OCI-LY3 (cell line): ENCODE measurements at regions not wholly inside any gene's neighbourhood (a gene's known extent, or its start where the extent isn't known, plus 50 kb on each side); places are given as distances from the start of the nearest gene placed in this dataset.

Experiments
- H2AFZ ChIP-seq: fragments of 200-600, 300-600 bp; shearing (Covaris generic); 2 replicates; pipeline ENCODE4 v1.6.0; 2014; ENCODE audit warnings: antibody characterized with exemption, low read depth, low read length
- H3K27ac ChIP-seq: fragments of 200-600, 300-600 bp; sonication (generic); 2 replicates; pipeline ENCODE4 v1.5.1; 2014; ENCODE audit warnings: mild to moderate bottlenecking, low read length, moderate library complexity, mixed read lengths
- H3K27me3 ChIP-seq: fragments of 200-600, 300-600 bp; sonication (generic); 2 replicates; pipeline ENCODE4 v1.6.1; 2014; ENCODE audit warnings: low read depth, low read length, mixed read lengths
- H3K36me3 ChIP-seq: fragments of 200-600, 300-600 bp; sonication (generic); replicated peaks from 2 replicates; pipeline ENCODE3; 2014; ENCODE audit warnings: low read depth, low read length, mixed read lengths
- H3K4me1 ChIP-seq: fragments of 300-600, 200-600 bp; sonication (generic); 2 replicates; pipeline ENCODE4 v1.6.1; 2014; ENCODE audit warnings: low read length, mixed read lengths
- H3K4me2 ChIP-seq: fragments of 200-600, 300-600 bp; sonication (generic); 2 replicates; pipeline ENCODE4 v1.6.1; 2014; ENCODE audit warnings: low read length, mixed read lengths
- H3K4me3 ChIP-seq: fragments of 300-600, 200-600 bp; sonication (generic); 2 replicates; pipeline ENCODE4 v1.5.1; 2014; ENCODE audit warnings: antibody characterized with exemption, mild to moderate bottlenecking, low read length, moderate library complexity
- H3K79me2 ChIP-seq: fragments of 300-600, 200-600 bp; shearing (Covaris generic); 2 replicates; pipeline ENCODE4 v1.6.1; 2014; ENCODE audit warnings: mild to moderate bottlenecking, low read length, mixed read lengths
- H3K9ac ChIP-seq: fragments of 300-600, 200-600 bp; shearing (Covaris generic); 2 replicates; pipeline ENCODE4 v1.6.0; 2014; ENCODE audit warnings: mild to moderate bottlenecking, low read length, moderate library complexity
- H3K9me3 ChIP-seq: fragments of 200-600, 300-600 bp; shearing (Covaris generic); 2 replicates; pipeline ENCODE4 v1.6.1; 2014; ENCODE audit warnings: low read length, mixed read lengths; ENCODE audit not compliant: insufficient read depth
- H4K20me1 ChIP-seq: fragments of 200-600, 300-600 bp; sonication (generic); 2 replicates; pipeline ENCODE4 v1.6.1; 2016; ENCODE audit warnings: low read length, mixed read lengths; ENCODE audit not compliant: insufficient read depth
- EZH2phosphoT487 ChIP-seq: fragments of 200-600 bp; shearing (Covaris generic); IDR thresholded peaks from 2 replicates; pipeline ENCODE4 v1.6.1; 2018; ENCODE audit warnings: antibody characterized with exemption, mixed run types, low read depth
- TF ChIP-seq, protein P1 (sequence below): fragments of 200-600, 300-600 bp; sonication (generic); IDR thresholded peaks from 2 replicates; pipeline ENCODE4 v1.5.1; 2014; ENCODE audit warnings: antibody characterized with exemption, low read length, low read depth

DNA sequence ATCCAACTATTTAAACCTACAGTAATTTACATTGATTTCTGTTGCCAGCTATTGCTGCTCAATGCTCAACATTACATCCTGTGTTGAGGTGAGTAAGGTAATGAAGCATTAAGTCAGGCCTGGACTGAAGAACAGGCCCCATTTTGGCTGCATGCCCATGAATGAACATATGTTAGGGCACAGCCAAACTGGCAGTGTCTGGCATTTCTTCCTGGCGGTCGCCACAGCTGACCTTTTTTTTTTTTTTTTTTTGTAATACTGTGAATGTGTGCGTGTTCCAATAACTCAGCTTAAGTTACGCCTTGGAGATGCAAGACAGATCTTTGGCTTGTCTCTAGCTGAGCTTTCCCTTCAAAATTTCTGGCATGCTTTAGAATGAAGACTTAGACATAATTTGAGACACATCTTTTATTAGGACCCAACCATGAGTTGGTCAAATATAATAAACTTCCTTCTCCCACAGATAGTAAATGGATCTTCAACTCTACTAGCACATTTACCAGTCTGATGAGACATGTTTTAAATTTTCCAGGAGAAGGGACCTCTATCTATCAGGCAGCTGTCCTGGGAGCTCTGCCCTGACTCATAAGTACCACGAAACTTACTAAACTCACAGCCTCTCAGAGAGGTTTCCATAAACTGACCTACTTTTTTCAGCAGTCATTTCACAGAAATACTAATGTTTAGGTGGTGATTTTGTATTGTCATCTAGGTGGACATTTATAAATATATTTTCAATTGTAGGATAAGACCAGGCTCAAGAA, 341.1 kb upstream of the RUNX1 start:
- no peaks in the 10 kb centered on the region; the same call in 1 of the 2 replicates for H3K4me1 ChIP-seq
- no peak overlapping the region for H3K9ac ChIP-seq
- H2AFZ ChIP-seq, result no peak overlapping the region
- H3K9me3 ChIP-seq, result no peaks in the 10 kb centered on the region
- no peaks in the 10 kb centered on the region for H4K20me1 ChIP-seq
- H3K36me3 ChIP-seq, result no peaks in the 10 kb centered on the region
- no peak overlapping the region for H3K4me3 ChIP-seq
- no peaks in the 10 kb centered on the region for H3K27me3 ChIP-seq
- TF ChIP-seq, protein P1, sequence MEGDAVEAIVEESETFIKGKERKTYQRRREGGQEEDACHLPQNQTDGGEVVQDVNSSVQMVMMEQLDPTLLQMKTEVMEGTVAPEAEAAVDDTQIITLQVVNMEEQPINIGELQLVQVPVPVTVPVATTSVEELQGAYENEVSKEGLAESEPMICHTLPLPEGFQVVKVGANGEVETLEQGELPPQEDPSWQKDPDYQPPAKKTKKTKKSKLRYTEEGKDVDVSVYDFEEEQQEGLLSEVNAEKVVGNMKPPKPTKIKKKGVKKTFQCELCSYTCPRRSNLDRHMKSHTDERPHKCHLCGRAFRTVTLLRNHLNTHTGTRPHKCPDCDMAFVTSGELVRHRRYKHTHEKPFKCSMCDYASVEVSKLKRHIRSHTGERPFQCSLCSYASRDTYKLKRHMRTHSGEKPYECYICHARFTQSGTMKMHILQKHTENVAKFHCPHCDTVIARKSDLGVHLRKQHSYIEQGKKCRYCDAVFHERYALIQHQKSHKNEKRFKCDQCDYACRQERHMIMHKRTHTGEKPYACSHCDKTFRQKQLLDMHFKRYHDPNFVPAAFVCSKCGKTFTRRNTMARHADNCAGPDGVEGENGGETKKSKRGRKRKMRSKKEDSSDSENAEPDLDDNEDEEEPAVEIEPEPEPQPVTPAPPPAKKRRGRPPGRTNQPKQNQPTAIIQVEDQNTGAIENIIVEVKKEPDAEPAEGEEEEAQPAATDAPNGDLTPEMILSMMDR, result no peak
- no peak for TF ChIP-seq EZH2phosphoT487
- no peak overlapping the region for H3K27ac ChIP-seq
- H3K79me2 ChIP-seq, result no peaks in the 10 kb centered on the region
- no peak overlapping the region for H3K4me2 ChIP-seq

GRCh38 chr21:35386491-35387079, 337.5 kb upstream of the RUNX1 start:
- TF ChIP-seq EZH2phosphoT487, result no peak
- TF ChIP-seq, protein P1, result no peak
- H2AFZ ChIP-seq, result no peak overlapping the region; the same call in 1 of the 2 replicates

DNA sequence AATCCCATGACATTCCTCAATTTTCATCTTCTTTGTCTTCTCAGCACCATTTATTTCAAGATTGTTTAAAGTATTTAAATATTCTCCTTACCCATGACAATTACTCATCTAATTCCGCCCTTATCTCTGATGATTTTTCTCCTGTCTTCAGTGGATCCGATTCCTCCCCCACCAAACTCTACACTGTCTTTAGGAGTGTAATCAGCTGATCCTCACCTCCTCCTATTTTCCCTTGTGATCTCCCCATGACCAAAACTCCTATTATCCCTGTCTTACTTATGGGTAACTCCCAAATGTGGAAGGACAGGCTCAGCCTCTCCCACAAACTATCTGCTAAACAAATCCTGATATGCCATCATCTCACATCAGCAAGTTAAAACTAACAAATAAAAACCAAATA, 335.3 kb upstream of the RUNX1 start:
- Histone ChIP-seq H3K9ac (no peak overlapping the region), H3K27ac (no peak overlapping the region), H2AFZ (no peak overlapping the region), H4K20me1 (no peaks in the 10 kb centered on the region), H3K4me3 (no peak overlapping the region), H3K9me3 (no peaks in the 10 kb centered on the region), H3K4me2 (no peak overlapping the region), H3K4me1 (no peaks in the 10 kb centered on the region; the same call in 1 of the 2 replicates), H3K36me3 (no peaks in the 10 kb centered on the region), H3K27me3 (no peaks in the 10 kb centered on the region), H3K79me2 (no peaks in the 10 kb centered on the region)
- TF ChIP-seq EZH2phosphoT487, result no peak
- TF ChIP-seq, protein P1, result no peak

More at GRCh38 chr21:35386491-35387079, 337.5 kb upstream of the RUNX1 start:
- H3K36me3 ChIP-seq, result no peaks in the 10 kb centered on the region
- H3K4me2 ChIP-seq, result no peak overlapping the region
- no peaks in the 10 kb centered on the region for H4K20me1 ChIP-seq
- H3K9me3 ChIP-seq, result no peaks in the 10 kb centered on the region
- no peak overlapping the region for H3K9ac ChIP-seq
- H3K79me2 ChIP-seq, result no peaks in the 10 kb centered on the region
- H3K27me3 ChIP-seq, result no peaks in the 10 kb centered on the region
- no peak overlapping the region for H3K4me3 ChIP-seq
- no peak overlapping the region for H3K27ac ChIP-seq
- H3K4me1 ChIP-seq, result no peaks in the 10 kb centered on the region; the same call in 1 of the 2 replicates

- no peak for TF ChIP-seq EZH2phosphoT487
- TF ChIP-seq, protein P1, result no peak
- no peak overlapping the region for H3K4me2 ChIP-seq
- H3K9me3 ChIP-seq, result no peaks in the 10 kb centered on the region
Measured at GRCh38 chr21:35382696-35383095, 333.6 kb upstream of the RUNX1 start.

More at GRCh38 chr21:35382696-35383095, 333.6 kb upstream of the RUNX1 start:
- Histone ChIP-seq H3K27me3 (no peaks in the 10 kb centered on the region), H2AFZ (no peak overlapping the region), H3K79me2 (no peaks in the 10 kb centered on the region), H3K9ac (no peak overlapping the region), H3K4me3 (no peak overlapping the region), H3K36me3 (no peaks in the 10 kb centered on the region), H3K27ac (no peak overlapping the region), H3K4me1 (no peaks in the 10 kb centered on the region; the same call in 1 of the 2 replicates), H4K20me1 (no peaks in the 10 kb centered on the region)
